BLaER1 (cell line): ENCODE measurements at regions not wholly inside any gene's neighbourhood (a gene's known extent, or its start where the extent isn't known, plus 50 kb on each side); places are given as distances from the start of the nearest gene placed in this dataset.

ENCODE experiments used
- H3K27ac ChIP-seq: shearing (Covaris generic); formaldehyde crosslinking; 2 replicates; pipeline ENCODE4 v1.8.1; 2022
- H3K27me3 ChIP-seq: shearing (Covaris generic); formaldehyde crosslinking; 2 replicates; pipeline ENCODE4 v1.8.1; 2022
- H3K36me3 ChIP-seq: shearing (Covaris generic); formaldehyde crosslinking; 2 replicates; pipeline ENCODE4 v1.8.1; 2022
- H3K4me1 ChIP-seq: shearing (Covaris generic); formaldehyde crosslinking; 2 replicates; pipeline ENCODE4 v1.8.1; 2022
- H3K4me2 ChIP-seq: shearing (Covaris generic); formaldehyde crosslinking; 2 replicates; pipeline ENCODE4 v1.8.1; 2022
- H3K4me3 ChIP-seq: shearing (Covaris generic); formaldehyde crosslinking; 2 replicates; pipeline ENCODE4 v1.8.1; 2022
- H3K9ac ChIP-seq: shearing (Covaris generic); formaldehyde crosslinking; 2 replicates; pipeline ENCODE4 v1.8.1; 2022
- H3K9me3 ChIP-seq: shearing (Covaris generic); formaldehyde crosslinking; 2 replicates; pipeline ENCODE4 v1.8.1; 2022
- H4K20me1 ChIP-seq: shearing (Covaris generic); formaldehyde crosslinking; 2 replicates; pipeline ENCODE4 v1.8.1; 2022
- Cebpa-rat ChIP-seq: shearing (Covaris generic); IDR thresholded peaks from 2 replicates; pipeline ENCODE4 v1.8.1; 2022

DNA sequence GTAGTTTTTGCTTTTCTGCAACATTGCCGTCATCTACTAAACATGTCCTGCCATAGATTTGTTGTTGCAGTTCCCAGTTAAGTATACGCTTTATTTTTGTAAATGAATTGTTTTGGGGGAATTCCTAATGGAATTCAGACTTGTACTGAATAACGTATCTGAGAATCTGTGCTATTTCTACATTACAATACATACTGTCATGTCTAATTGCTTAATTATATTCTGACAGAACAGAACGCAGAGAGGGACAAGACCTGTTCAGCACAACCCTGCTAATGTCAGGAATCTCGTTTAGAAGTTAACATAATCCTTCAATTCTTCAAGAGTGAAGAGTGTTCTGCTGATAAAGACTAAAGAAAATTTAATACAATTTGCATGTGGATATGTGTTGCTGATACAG, 861.1 kb upstream of the KLHL1 start:
- Histone ChIP-seq H3K4me2 (no peak overlapping the region), H3K27me3 (no peaks in the 10 kb centered on the region), H3K4me1 (no peaks in the 10 kb centered on the region), H4K20me1 (no peaks in the 10 kb centered on the region), H3K27ac (no peak overlapping the region), H3K9ac (no peak overlapping the region), H3K36me3 (no peaks in the 10 kb centered on the region), H3K9me3 (no peaks in the 10 kb centered on the region), H3K4me3 (no peak overlapping the region)
- no peak for TF ChIP-seq Cebpa-rat

DNA sequence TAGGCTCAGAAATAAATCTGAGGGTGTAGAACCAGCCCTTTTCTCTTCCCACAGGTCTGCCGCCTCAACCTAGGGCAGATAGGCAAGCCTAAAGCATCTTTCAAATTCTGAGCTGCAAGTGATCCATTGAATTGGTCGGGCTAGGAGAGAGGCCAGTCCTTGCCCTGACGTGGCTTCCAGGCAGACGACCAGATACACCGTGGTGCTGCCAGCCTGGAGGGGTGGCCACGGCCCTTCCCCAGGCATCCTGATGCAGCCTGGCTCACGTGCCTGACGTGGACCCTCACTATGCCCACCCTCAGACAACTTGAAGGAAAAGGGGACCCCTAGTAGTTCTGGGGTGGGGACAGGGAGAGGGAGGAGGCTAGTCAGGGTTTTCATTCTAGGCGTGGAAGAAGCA, 859.3 kb upstream of the KLHL1 start:
- Histone ChIP-seq H3K27me3 (no peaks in the 10 kb centered on the region), H3K27ac (no peak overlapping the region), H4K20me1 (no peaks in the 10 kb centered on the region), H3K4me1 (no peaks in the 10 kb centered on the region), H3K4me3 (no peak overlapping the region), H3K4me2 (no peak overlapping the region), H3K36me3 (no peaks in the 10 kb centered on the region), H3K9me3 (no peaks in the 10 kb centered on the region), H3K9ac (no peak overlapping the region)
- no peak for TF ChIP-seq Cebpa-rat

DNA sequence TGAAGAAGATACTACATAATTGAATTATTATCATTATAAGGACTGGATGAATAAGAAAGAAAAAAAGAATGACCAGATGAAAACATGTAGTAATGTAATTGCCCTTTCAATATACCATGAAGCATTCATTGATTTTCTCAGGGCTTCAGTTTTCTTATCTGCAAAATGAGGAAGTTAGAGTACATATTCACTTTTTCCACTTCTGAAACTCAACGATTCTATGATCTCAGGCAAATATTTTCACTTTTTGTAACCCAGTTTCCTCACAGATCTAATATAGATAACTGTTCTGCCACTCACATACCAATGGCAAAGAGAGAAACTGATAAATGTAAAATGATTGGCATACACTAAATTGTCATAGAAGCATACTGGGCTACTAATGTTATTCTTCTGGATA, 856.6 kb upstream of the KLHL1 start:
- H3K9ac ChIP-seq, result no peak overlapping the region
- H3K4me2 ChIP-seq, result no peak overlapping the region
- no peaks in the 10 kb centered on the region for H3K36me3 ChIP-seq
- no peak overlapping the region for H3K27ac ChIP-seq
- no peak for TF ChIP-seq Cebpa-rat
- no peaks in the 10 kb centered on the region for H3K27me3 ChIP-seq
- H3K4me1 ChIP-seq, result no peaks in the 10 kb centered on the region
- no peak overlapping the region for H3K4me3 ChIP-seq
- no peaks in the 10 kb centered on the region for H3K9me3 ChIP-seq
- H4K20me1 ChIP-seq, result no peaks in the 10 kb centered on the region

DNA sequence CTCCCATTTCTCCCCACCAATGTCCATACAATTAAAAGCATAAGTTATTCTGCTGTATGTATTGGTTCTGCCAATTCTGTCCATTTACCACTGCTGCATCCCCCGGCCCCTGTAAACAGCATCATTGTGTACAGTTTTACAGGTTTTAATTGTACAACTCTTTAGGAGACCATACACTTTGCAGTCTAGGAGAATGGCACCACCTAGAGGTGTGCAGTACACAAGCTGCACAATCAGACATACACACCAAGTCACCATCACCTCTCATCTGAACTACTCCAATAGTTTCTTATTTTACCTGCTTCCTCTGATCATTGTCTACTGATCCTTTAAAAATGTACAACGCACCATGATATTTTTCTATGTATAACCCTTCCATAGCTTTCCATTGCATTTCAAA, 855.9 kb upstream of the KLHL1 start:
- no peaks in the 10 kb centered on the region for H4K20me1 ChIP-seq
- H3K9me3 ChIP-seq, result no peaks in the 10 kb centered on the region
- no peaks in the 10 kb centered on the region for H3K36me3 ChIP-seq
- H3K27ac ChIP-seq, result no peak overlapping the region
- no peak for TF ChIP-seq Cebpa-rat
- H3K4me2 ChIP-seq, result no peak overlapping the region
- no peaks in the 10 kb centered on the region for H3K27me3 ChIP-seq
- no peak overlapping the region for H3K9ac ChIP-seq
- no peaks in the 10 kb centered on the region for H3K4me1 ChIP-seq
- H3K4me3 ChIP-seq, result no peak overlapping the region

DNA sequence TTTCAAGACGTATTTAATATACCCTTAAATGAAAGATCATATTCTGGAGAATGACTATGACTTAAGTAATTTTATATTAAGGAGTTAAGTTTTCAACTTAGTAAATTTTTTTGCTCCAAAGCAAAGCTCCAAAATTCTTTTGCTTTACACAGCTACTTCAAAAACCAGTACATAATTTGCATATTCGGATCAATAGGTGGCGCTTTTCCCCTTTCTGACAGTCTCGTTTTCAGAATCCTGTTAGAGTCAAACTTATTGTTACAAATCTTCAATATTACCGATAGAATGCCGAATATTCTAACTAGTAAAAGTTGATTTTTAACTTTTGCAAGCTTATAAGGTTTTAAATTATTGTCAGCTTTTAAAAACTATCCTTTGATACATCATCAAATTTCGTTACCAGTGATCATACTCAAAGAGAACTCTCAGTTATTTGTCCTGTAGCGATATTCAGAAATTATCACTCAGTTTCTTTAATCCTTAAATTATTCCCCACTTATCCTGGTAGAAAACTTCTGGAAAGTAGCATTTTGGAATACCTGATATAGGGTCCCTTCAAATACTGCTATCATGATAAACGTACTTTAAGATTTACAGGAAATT, 852.7 kb upstream of the KLHL1 start:
- H3K4me1 ChIP-seq, result no peaks in the 10 kb centered on the region
- TF ChIP-seq Cebpa-rat, result no peak
- H3K4me2 ChIP-seq, result no peak overlapping the region
- H3K27me3 ChIP-seq, result no peaks in the 10 kb centered on the region
- H3K36me3 ChIP-seq, result no peaks in the 10 kb centered on the region
- no peak overlapping the region for H3K4me3 ChIP-seq
- no peaks in the 10 kb centered on the region for H3K9me3 ChIP-seq
- H4K20me1 ChIP-seq, result no peaks in the 10 kb centered on the region
- no peak overlapping the region for H3K9ac ChIP-seq
- H3K27ac ChIP-seq, result no peak overlapping the region

DNA sequence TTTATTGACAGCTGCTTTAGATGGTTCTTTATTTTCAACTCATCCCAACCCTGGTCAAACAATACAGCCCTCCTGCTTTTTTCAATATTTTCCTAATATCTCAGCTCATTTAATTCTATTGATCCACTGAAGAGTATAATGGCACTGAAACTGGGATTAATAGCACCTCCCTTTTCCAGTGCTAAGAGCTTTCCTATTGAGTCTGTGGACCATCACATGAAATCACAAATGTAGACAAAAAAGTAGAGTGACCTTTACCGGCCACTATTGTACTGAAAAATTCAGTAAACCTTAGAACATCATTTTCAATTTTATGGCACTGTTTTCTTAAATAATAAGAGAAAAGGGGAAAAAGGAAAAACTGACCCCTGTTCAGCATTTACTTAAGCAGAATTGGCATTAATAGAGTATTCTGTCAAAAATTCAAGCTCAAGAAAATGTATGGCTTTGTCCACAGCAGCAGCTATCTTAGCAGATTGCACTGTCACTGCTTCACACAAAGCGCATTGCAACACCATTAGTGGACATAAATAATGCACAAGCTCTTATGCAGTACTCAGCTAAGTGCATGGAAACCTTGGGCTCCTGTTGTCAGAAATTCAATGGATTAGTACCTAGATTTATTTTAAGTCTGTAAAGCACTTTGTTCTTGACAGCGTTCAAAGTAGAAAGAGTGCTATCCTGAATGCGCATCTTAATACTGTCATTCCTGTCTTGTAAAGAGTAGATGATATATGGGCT, 851.0 kb upstream of the KLHL1 start:
- H3K9ac ChIP-seq, result no peak overlapping the region
- no peaks in the 10 kb centered on the region for H3K9me3 ChIP-seq
- no peak overlapping the region for H3K4me2 ChIP-seq
- H3K4me1 ChIP-seq, result no peaks in the 10 kb centered on the region
- no peak overlapping the region for H3K4me3 ChIP-seq
- no peaks in the 10 kb centered on the region for H3K36me3 ChIP-seq
- no peaks in the 10 kb centered on the region for H3K27me3 ChIP-seq
- no peak for TF ChIP-seq Cebpa-rat
- H4K20me1 ChIP-seq, result no peaks in the 10 kb centered on the region
- no peak overlapping the region for H3K27ac ChIP-seq

DNA sequence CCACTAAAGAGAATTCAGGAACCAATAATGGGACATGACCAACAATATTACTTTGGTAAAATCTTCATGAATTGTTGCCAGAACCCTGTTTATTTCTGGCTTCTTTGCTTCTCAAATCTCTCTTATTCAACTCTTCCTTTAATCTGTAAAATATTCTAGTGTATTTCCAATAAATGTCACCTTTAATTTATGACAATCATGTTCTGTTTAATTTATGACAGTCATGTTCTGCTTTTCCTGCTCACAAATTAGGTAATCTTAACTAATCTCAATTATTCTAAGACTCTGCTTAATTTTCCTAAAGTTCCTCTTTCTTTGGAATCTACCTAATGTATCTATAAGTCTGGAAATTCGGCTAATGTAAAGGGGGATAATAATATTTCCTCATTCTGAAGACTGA, 847.6 kb upstream of the KLHL1 start:
- Histone ChIP-seq H3K9me3 (no peaks in the 10 kb centered on the region), H3K4me3 (no peak overlapping the region), H3K9ac (no peak overlapping the region), H3K4me1 (no peaks in the 10 kb centered on the region), H3K4me2 (no peak overlapping the region), H3K27ac (no peak overlapping the region), H3K27me3 (no peaks in the 10 kb centered on the region), H4K20me1 (no peaks in the 10 kb centered on the region), H3K36me3 (no peaks in the 10 kb centered on the region)
- no peak for TF ChIP-seq Cebpa-rat

DNA sequence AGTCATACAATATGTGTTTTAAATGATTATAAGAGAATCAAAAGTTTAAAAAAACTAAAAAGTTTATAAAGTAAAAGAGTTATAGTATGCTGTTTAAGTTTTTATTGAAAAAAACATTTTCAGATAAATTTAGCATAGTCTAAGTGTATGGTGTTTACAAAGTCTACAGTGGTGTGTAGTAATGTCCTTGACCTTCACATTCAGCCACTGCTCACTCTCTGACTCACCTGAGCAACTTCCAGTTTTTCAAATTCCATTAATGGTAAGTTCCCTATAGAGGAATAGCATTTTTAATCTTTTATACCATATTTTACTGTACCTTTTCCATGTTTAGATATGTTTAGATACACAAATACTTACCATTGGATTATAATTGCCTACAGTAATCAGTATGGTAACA, 842.4 kb upstream of the KLHL1 start:
- H3K4me2 ChIP-seq, result no peak overlapping the region
- no peaks in the 10 kb centered on the region for H3K36me3 ChIP-seq
- H3K9ac ChIP-seq, result no peak overlapping the region
- no peaks in the 10 kb centered on the region for H3K9me3 ChIP-seq
- no peaks in the 10 kb centered on the region for H4K20me1 ChIP-seq
- H3K4me1 ChIP-seq, result no peaks in the 10 kb centered on the region
- no peak overlapping the region for H3K4me3 ChIP-seq
- no peak overlapping the region for H3K27ac ChIP-seq
- no peak for TF ChIP-seq Cebpa-rat
- no peaks in the 10 kb centered on the region for H3K27me3 ChIP-seq

DNA sequence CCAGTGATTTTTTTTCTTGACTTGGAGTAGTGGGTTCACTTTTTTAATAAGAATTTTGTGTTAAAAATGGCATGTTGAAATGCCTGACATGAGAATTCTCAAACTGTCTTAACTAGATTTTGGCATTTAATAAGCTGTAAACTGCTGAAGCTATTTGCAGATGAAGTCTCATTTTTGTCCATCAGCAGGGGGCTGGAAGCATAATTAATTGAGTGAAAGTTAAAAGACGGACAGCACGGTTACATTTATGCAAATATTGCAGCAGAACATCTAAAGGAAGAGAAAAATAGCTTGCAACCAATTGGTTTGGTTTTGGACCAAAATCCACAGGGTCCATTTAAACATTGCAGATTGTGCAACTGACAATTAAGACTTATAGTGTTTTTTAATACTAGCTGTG, 837.3 kb upstream of the KLHL1 start:
- Histone ChIP-seq H3K9ac (no peak overlapping the region), H3K36me3 (no peaks in the 10 kb centered on the region), H3K27ac (no peak overlapping the region), H3K4me2 (no peak overlapping the region), H3K4me1 (peaks cover 10% of the 10 kb centered on the region), H3K4me3 (no peak overlapping the region), H3K27me3 (no peaks in the 10 kb centered on the region), H3K9me3 (no peaks in the 10 kb centered on the region), H4K20me1 (no peaks in the 10 kb centered on the region)
- TF ChIP-seq Cebpa-rat, result no peak

DNA sequence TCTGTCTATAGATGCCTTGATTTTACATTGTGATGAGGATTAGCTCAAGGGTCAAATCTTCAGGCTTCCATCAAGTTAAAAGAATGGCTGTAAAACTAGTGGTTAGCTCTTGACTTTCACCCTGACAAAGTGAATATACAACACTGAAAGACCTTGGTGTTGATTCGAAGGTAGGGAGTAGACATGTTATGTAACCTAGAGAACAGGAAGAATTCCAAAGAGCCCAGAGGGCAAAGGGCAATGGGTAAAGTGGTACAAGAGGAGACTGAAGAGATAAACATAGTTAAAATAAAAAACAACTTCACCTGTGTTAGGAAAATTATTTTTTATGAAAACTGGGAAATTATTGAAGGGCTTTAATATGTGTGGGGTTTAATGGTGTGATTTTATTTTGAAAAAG, 833.2 kb upstream of the KLHL1 start:
- H3K4me2 ChIP-seq, result no peak overlapping the region
- H4K20me1 ChIP-seq, result no peaks in the 10 kb centered on the region
- TF ChIP-seq Cebpa-rat, result no peak
- H3K9ac ChIP-seq, result no peak overlapping the region
- H3K4me3 ChIP-seq, result no peak overlapping the region
- peaks cover 10% of the 10 kb centered on the region for H3K4me1 ChIP-seq
- no peaks in the 10 kb centered on the region for H3K27me3 ChIP-seq
- no peaks in the 10 kb centered on the region for H3K36me3 ChIP-seq
- H3K9me3 ChIP-seq, result no peaks in the 10 kb centered on the region
- H3K27ac ChIP-seq, result no peak overlapping the region

DNA sequence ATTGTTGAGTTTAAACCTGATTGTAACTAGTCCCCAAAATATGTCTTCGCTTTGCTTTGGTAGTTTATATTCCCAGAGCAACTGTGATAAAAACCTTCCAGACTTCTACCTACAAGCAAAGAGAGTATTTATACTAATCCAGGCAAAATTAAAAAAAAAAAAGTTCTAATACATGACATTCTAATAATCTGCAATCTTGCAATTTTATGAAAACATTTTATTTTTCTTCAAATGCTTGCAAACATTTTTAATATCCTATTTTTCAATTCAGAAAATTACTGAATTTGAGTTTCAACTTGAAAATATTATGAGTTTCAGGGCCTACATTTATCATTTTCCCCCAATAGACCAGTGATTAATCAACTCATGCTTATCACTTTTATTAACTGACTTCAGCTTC, 830.2 kb upstream of the KLHL1 start:
- Histone ChIP-seq H4K20me1 (no peaks in the 10 kb centered on the region), H3K4me1 (peaks cover 10% of the 10 kb centered on the region), H3K9me3 (no peaks in the 10 kb centered on the region), H3K27me3 (no peaks in the 10 kb centered on the region), H3K27ac (no peak overlapping the region), H3K9ac (no peak overlapping the region), H3K4me3 (no peak overlapping the region), H3K4me2 (no peak overlapping the region), H3K36me3 (no peaks in the 10 kb centered on the region)
- no peak for TF ChIP-seq Cebpa-rat
